ENCODE measurements at regions not wholly inside any gene's neighbourhood (a gene's known extent, or its start where the extent isn't known, plus 50 kb on each side); places are given as distances from the start of the nearest gene placed in this dataset.

DNA sequence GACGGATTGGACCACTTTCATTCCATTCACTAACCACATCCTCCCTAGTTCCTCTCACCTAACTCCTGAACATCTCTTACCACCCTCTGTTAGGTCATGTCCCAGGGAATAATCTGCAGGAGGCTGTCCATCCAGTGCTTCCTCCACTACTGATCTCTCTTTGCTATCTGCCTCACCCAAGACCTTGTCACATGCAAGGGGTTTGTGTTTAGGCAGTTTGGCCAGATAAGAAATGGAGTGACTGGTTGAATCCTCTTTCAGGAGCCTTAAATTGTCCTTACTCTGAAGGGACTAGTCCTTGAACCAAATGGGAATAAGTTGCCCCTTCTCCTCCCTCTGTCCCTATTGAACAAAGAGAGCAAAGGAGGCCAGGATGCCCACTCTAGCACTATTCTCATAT lies 249.2 kb upstream of the BTG1 start (continued):
- no peak for TF ChIP-seq MTA2 (IDR thresholded peaks at IDR 0.05; ENCODE audit: low read depth)
- no peak for TF ChIP-seq ZSCAN29 (IDR thresholded peaks at IDR 0.05)
- no peak for TF ChIP-seq NR2F1 (conservative IDR thresholded peaks at IDR 0.05)
- no peak for TF ChIP-seq POLR2AphosphoS2 (IDR thresholded peaks at IDR 0.05; ENCODE audit: low read depth, low read length)
- TF ChIP-seq, protein P1, sequence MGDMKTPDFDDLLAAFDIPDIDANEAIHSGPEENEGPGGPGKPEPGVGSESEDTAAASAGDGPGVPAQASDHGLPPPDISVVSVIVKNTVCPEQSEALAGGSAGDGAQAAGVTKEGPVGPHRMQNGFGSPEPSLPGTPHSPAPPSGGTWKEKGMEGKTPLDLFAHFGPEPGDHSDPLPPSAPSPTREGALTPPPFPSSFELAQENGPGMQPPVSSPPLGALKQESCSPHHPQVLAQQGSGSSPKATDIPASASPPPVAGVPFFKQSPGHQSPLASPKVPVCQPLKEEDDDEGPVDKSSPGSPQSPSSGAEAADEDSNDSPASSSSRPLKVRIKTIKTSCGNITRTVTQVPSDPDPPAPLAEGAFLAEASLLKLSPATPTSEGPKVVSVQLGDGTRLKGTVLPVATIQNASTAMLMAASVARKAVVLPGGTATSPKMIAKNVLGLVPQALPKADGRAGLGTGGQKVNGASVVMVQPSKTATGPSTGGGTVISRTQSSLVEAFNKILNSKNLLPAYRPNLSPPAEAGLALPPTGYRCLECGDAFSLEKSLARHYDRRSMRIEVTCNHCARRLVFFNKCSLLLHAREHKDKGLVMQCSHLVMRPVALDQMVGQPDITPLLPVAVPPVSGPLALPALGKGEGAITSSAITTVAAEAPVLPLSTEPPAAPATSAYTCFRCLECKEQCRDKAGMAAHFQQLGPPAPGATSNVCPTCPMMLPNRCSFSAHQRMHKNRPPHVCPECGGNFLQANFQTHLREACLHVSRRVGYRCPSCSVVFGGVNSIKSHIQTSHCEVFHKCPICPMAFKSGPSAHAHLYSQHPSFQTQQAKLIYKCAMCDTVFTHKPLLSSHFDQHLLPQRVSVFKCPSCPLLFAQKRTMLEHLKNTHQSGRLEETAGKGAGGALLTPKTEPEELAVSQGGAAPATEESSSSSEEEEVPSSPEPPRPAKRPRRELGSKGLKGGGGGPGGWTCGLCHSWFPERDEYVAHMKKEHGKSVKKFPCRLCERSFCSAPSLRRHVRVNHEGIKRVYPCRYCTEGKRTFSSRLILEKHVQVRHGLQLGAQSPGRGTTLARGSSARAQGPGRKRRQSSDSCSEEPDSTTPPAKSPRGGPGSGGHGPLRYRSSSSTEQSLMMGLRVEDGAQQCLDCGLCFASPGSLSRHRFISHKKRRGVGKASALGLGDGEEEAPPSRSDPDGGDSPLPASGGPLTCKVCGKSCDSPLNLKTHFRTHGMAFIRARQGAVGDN (IDR thresholded peaks at IDR 0.05), result no peak

DNA sequence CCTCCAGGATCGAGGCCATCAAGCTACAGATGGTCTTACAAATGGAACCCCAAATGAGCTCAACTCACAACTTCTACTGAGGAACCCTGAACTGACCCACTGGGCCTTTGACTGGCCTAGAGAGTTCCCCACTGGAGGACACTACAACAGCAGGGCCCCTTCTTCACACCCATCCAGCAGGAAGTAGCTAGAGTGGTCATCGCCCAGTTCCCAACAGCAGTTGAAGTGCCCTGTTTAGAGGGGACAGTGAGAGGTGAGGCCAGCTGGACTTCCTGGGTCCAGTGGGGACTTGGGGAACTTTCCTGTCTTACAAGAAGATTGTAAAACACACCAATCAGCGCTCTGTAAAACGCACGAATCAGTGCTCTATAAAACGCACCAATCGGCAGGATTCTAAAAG lies 247.9 kb upstream of the BTG1 start:
- Histone ChIP-seq H4K20me1 (ENCODE audit: control insufficient read depth, insufficient read depth) (no peaks in the 10 kb centered on the region), H3K9me3 (replicated peaks; ENCODE audit: control insufficient read depth, insufficient read depth, low read length) (peaks cover 12% of the 10 kb centered on the region), H3K9ac (ENCODE audit: control insufficient read depth, insufficient read depth, low read length) (no peak overlapping the region), H3K4me1 (ENCODE audit: control insufficient read depth, insufficient read depth, low read length) (peaks cover 4% of the 10 kb centered on the region), H3K27me3 (replicated peaks in 1 of 2; ENCODE audit: control insufficient read depth in 2 of 2, insufficient read depth in 2 of 2, low read length in 1 of 2) (no peaks in the 10 kb centered on the region), H3K27ac (ENCODE audit: control insufficient read depth, insufficient read depth) (no peak overlapping the region), H3K36me3 (ENCODE audit: control insufficient read depth in 2 of 2, insufficient read depth in 2 of 2, low read length in 1 of 2) (no peaks in the 10 kb centered on the region), H3K4me2 (ENCODE audit: control insufficient read depth, insufficient read depth) (no peak overlapping the region), H2AFZ (ENCODE audit: control insufficient read depth, low read depth, low read length) (no peak overlapping the region), H3K79me2 (ENCODE audit: control insufficient read depth, insufficient read depth, low read length) (no peaks in the 10 kb centered on the region), H3K4me3 (no peak overlapping the region)
- intact Hi-C loops (cut with micrococcal nuclease; ENCODE audit: unreplicated experiment), result no loop called here
- SMC1A ChIA-PET (ENCODE audit: uncharacterized antibody, unreplicated experiment), result interaction anchor here (1.1 kb wide), 1 partner anchor 10 kb away, joined by 3 read pairs; no protein-coding TSS in a partner anchor
- DNase-seq (ENCODE audit: low read depth, low spot score) (no peak), FAIRE-seq (no peak), ATAC-seq (no peak)
- RAD21 ChIA-PET (ENCODE audit: unreplicated experiment), result no interaction called here
- 92% methylated on average over 7 of the region's 7 CpGs for WGBS (ENCODE audit: insufficient coverage, insufficient replicate concordance, low lambda C conversion rate, missing lambda C conversion rate)
- POLR2A ChIA-PET, result no interaction called here
- TF ChIP-seq CBX5 (IDR thresholded peaks at IDR 0.05; ENCODE audit: low read depth) (peak; percentile 89; the same call in 1 of the 2 replicates), ASH2L (IDR thresholded peaks at IDR 0.05; ENCODE audit: borderline replicate concordance, low read depth) (no peak)
- in situ Hi-C loops (cut with MboI), result no loop called here
- CTCF ChIA-PET, result no interaction called here
- BruUV-seq (replicated peaks), result no TSS peak

Data from GM12878 (cell line).